ENCODE measurements at regions not wholly inside any gene's neighbourhood (a gene's known extent, or its start where the extent isn't known, plus 50 kb on each side); places are given as distances from the start of the nearest gene placed in this dataset.

DNA sequence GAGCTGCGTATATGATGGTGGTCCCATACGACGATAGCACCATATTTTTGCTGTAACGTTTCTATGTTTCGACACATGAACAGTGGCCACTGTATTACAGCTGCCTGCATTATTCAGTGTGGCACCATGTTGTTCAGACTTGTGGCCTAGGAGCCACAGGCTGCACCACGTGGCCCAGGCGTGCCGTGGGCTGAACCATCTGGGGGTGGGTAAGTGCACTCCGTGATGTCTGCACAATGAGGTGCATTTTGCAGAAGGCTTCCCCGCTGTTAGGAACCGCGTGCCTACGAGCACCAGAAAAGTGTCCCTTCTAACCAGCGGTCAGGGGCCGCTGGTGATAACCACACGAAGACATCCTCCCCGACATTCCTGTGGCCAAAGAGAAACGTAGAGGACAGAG lies 433.7 kb upstream of the MYT1L start:
- BruUV-seq (replicated peaks) = no TSS peak
- DNase-seq (ENCODE audit: low spot score) = no peak
- Histone ChIP-seq H3K4me3 (ENCODE audit: low read depth, low read length, poor library complexity, severe bottlenecking) (no peak overlapping the region), H4K20me1 (ENCODE audit: insufficient read depth, low read length) (no peaks in the 10 kb centered on the region), H2AFZ (ENCODE audit: low read length) (no peak overlapping the region), H3K9me3 (ENCODE audit: low read length) (no peaks in the 10 kb centered on the region), H3K79me2 (ENCODE audit: insufficient read depth, low read depth, low read length) (no peaks in the 10 kb centered on the region), H3K9me2 (ENCODE audit: insufficient read depth, low read length) (no peaks in the 10 kb centered on the region), H3K4me1 (ENCODE audit: insufficient read depth, low read length, poor library complexity, severe bottlenecking) (no peaks in the 10 kb centered on the region), H3K36me3 (ENCODE audit: insufficient read depth, low read length) (no peaks in the 10 kb centered on the region), H3K4me2 (ENCODE audit: low read length) (no peak overlapping the region), H3K27ac (ENCODE audit: low read depth, low read length, poor library complexity, severe bottlenecking) (no peak overlapping the region)
- ChIA-PET POLR2A (no interaction called here), CTCF (ENCODE audit: unreplicated experiment) (no interaction called here)
- intact Hi-C loops (cut with micrococcal nuclease; ENCODE audit: unreplicated experiment) = no loop called here
- TF ChIP-seq EZH2phosphoT487 (IDR thresholded peaks at IDR 0.05; ENCODE audit: borderline replicate concordance, low read depth, low read length) (no peak), CTCF (conservative IDR thresholded peaks at IDR 0.05; ENCODE audit: low read length) (no peak)

GRCh38 chr2:2764001-2764355 lies 432.9 kb upstream of the MYT1L start:
- intact Hi-C loops (cut with micrococcal nuclease; ENCODE audit: unreplicated experiment) = no loop called here
- BruUV-seq (replicated peaks) = no TSS peak
- CTCF ChIA-PET (ENCODE audit: unreplicated experiment) = no interaction called here
- POLR2A ChIA-PET = no interaction called here
- no peak overlapping the region for H3K4me3 ChIP-seq (ENCODE audit: low read depth, low read length, poor library complexity, severe bottlenecking)
- H3K79me2 ChIP-seq (ENCODE audit: insufficient read depth, low read depth, low read length) = no peaks in the 10 kb centered on the region
- no peak overlapping the region for H3K4me2 ChIP-seq (ENCODE audit: low read length)
- H4K20me1 ChIP-seq (ENCODE audit: insufficient read depth, low read length) = no peaks in the 10 kb centered on the region
- H2AFZ ChIP-seq (ENCODE audit: low read length) = no peak overlapping the region
- no peak for TF ChIP-seq EZH2phosphoT487 (IDR thresholded peaks at IDR 0.05; ENCODE audit: borderline replicate concordance, low read depth, low read length)
- H3K9me2 ChIP-seq (ENCODE audit: insufficient read depth, low read length) = no peaks in the 10 kb centered on the region
- H3K36me3 ChIP-seq (ENCODE audit: insufficient read depth, low read length) = no peaks in the 10 kb centered on the region
- no peaks in the 10 kb centered on the region for H3K4me1 ChIP-seq (ENCODE audit: insufficient read depth, low read length, poor library complexity, severe bottlenecking)
- no peak for DNase-seq (ENCODE audit: low spot score)
- no peaks in the 10 kb centered on the region for H3K9me3 ChIP-seq (ENCODE audit: low read length)
- no peak overlapping the region for H3K27ac ChIP-seq (ENCODE audit: low read depth, low read length, poor library complexity, severe bottlenecking)

- no peak for DNase-seq (ENCODE audit: low spot score)
- TF ChIP-seq EZH2phosphoT487 (IDR thresholded peaks at IDR 0.05; ENCODE audit: borderline replicate concordance, low read depth, low read length) = no peak
- TF ChIP-seq CTCF (conservative IDR thresholded peaks at IDR 0.05; ENCODE audit: low read length) = no peak
- Histone ChIP-seq H3K4me2 (ENCODE audit: low read length) (no peak overlapping the region), H3K27ac (ENCODE audit: low read depth, low read length, poor library complexity, severe bottlenecking) (no peak overlapping the region), H3K4me3 (ENCODE audit: low read depth, low read length, poor library complexity, severe bottlenecking) (no peak overlapping the region), H3K79me2 (ENCODE audit: insufficient read depth, low read depth, low read length) (no peaks in the 10 kb centered on the region), H3K4me1 (ENCODE audit: insufficient read depth, low read length, poor library complexity, severe bottlenecking) (no peaks in the 10 kb centered on the region), H2AFZ (ENCODE audit: low read length) (no peak overlapping the region), H3K9me2 (ENCODE audit: insufficient read depth, low read length) (no peaks in the 10 kb centered on the region), H4K20me1 (ENCODE audit: insufficient read depth, low read length) (no peaks in the 10 kb centered on the region), H3K9me3 (ENCODE audit: low read length) (no peaks in the 10 kb centered on the region), H3K36me3 (ENCODE audit: insufficient read depth, low read length) (no peaks in the 10 kb centered on the region)
- POLR2A ChIA-PET = no interaction called here
- intact Hi-C loops (cut with micrococcal nuclease; ENCODE audit: unreplicated experiment) = no loop called here
- CTCF ChIA-PET (ENCODE audit: unreplicated experiment) = no interaction called here
- BruUV-seq (replicated peaks) = no TSS peak
Measured at GRCh38 chr2:2763351-2764000, 432.4 kb upstream of the MYT1L start.
